Gastroesophageal sphincter (tissue), 3 donors: ENCODE measurements at regions not wholly inside any gene's neighbourhood (a gene's known extent, or its start where the extent isn't known, plus 50 kb on each side); places are given as distances from the start of the nearest gene placed in this dataset.
A peak's percentile ranks its signal among the peaks of the same experiment; 100 is the strongest.

Experiments
- EP300 ChIP-seq: sonication (generic); formaldehyde crosslinking; IDR thresholded peaks from one replicate; pipeline ENCODE4 v1.6.1; 2017; ENCODE audit warnings: antibody characterized with exemption, mild to moderate bottlenecking
- POLR2A ChIP-seq, 2 donors: fragments of 450-650 bp; IDR thresholded peaks; one replicate each; pipeline ENCODE4 v1.6.1; 2017; ENCODE audit warnings: antibody characterized with exemption in 2 of 2, mild to moderate bottlenecking in 2 of 2, moderate library complexity in 1 of 2
- POLR2AphosphoS5 ChIP-seq: sonication (generic); formaldehyde crosslinking; IDR thresholded peaks from one replicate; pipeline ENCODE4 v1.6.1; 2017; ENCODE audit warnings: antibody characterized with exemption
- TF ChIP-seq, protein P1 (sequence below), 4 experiments: fragments of 200-600 bp in 2 of 4; fragments of 450-650 bp in 2 of 4; sonication (generic) in 1 of 4; IDR thresholded peaks; one replicate each; pipeline ENCODE4 v1.5.1; 2017 to 2019; ENCODE audit warnings: antibody characterized with exemption in 4 of 4, mild to moderate bottlenecking in 2 of 4, moderate library complexity in 2 of 4

GRCh38 chr7:131111081-131111576, 216.5 kb upstream of the MKLN1 start:
- TF ChIP-seq, protein P1, sequence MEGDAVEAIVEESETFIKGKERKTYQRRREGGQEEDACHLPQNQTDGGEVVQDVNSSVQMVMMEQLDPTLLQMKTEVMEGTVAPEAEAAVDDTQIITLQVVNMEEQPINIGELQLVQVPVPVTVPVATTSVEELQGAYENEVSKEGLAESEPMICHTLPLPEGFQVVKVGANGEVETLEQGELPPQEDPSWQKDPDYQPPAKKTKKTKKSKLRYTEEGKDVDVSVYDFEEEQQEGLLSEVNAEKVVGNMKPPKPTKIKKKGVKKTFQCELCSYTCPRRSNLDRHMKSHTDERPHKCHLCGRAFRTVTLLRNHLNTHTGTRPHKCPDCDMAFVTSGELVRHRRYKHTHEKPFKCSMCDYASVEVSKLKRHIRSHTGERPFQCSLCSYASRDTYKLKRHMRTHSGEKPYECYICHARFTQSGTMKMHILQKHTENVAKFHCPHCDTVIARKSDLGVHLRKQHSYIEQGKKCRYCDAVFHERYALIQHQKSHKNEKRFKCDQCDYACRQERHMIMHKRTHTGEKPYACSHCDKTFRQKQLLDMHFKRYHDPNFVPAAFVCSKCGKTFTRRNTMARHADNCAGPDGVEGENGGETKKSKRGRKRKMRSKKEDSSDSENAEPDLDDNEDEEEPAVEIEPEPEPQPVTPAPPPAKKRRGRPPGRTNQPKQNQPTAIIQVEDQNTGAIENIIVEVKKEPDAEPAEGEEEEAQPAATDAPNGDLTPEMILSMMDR (IDR thresholded peaks at IDR 0.05) = no peak
- no peak for TF ChIP-seq POLR2A (IDR thresholded peaks at IDR 0.05)
- no peak for TF ChIP-seq EP300
- peak; percentile 61 for TF ChIP-seq POLR2AphosphoS5
